Fibroblast of gingiva (primary cell): ENCODE measurements at regions not wholly inside any gene's neighbourhood (a gene's known extent, or its start where the extent isn't known, plus 50 kb on each side); places are given as distances from the start of the nearest gene placed in this dataset.

ENCODE experiments used
- DNase-seq: peaks from one replicate; pipeline ENCODE4 v3.0.0-alpha.2; 2011; ENCODE audit warnings: low read depth

DNA sequence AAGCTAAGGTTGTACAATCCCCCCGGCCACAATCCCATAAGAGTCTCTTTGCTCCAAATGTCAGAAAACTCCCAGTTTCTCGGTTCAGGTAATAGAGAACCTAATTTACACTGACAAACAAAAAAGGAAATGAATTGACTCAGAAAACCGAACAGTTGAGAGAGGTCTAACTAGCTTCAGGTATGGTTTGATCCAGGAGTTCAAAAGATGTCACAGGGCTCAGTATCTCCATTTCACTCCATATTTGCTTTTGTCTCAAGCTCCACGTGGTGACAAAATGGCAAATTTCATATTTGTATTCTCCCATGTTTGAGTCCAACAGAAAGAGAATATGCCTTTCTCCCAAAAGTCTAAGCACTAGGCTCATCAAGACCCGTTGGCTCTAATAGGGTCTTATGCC, 117.4 kb downstream of the AXIN2 start:
- no peak for DNase-seq

- no peak for DNase-seq
Measured at GRCh38 chr17:65442691-65443090, 118.8 kb downstream of the AXIN2 start.

DNA sequence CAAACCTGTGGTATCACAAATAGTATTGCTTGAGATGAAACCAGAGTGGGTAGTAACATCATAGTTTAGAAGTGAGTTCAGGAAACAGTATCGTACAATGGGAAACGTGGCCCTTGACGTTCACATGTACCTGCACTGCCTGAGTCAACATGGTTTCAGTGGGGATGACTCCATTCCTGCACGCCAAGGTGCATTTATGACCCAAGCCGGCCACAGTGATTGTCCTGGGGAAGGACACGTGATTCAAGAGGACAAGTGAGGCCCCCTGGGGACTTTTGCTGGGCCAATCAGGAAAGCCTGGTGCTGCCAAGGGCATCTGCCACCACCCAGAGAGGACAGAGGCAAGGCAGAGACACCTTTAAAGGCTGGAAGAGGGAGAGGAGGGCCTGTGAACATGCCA, 119.2 kb downstream of the AXIN2 start:
- no peak for DNase-seq

- DNase-seq = no peak
Measured at GRCh38 chr17:65441053-65441605, 120.3 kb downstream of the AXIN2 start.

DNA sequence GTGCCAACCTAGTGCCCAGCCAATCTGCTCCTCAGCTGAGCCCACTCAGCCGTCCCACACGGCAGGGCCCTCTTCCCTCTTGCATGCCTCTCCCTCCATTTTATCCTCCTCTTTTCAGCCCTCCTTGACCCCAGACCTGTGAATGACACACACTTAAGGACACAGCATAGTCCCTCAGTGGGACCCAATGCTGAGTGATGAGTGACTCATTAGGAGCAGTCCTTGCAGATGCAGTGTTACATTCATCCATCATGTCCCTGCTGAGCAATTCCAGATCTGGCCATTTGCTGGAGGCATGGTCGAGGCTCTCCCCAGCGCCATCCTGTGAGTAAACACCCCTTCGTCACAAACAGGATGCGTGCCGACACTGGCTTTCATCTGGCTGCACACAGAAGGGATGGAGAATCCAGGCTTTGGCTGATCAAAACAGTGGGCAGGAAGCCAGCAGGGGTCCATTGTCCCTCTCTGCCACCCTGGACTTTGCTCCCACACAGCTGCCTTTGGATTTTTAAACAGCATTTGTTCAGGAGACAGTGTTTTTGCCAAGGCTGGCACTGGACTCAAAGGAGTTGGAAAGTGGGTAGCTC, 122.6 kb downstream of the AXIN2 start:
- no peak for DNase-seq

GRCh38 chr17:65438173-65438572, 123.3 kb downstream of the AXIN2 start:
- no peak for DNase-seq

GRCh38 chr17:65436871-65437270, 124.6 kb downstream of the AXIN2 start:
- no peak for DNase-seq

- no peak for DNase-seq
Measured at GRCh38 chr17:65434878-65435277, 126.6 kb downstream of the AXIN2 start.

GRCh38 chr17:65434251-65434650, 127.2 kb downstream of the AXIN2 start:
- DNase-seq = no peak

GRCh38 chr17:65433592-65433991, 127.9 kb downstream of the AXIN2 start:
- no peak for DNase-seq

- DNase-seq = no peak
Measured at GRCh38 chr17:65433157-65433556, 128.3 kb downstream of the AXIN2 start.

DNA sequence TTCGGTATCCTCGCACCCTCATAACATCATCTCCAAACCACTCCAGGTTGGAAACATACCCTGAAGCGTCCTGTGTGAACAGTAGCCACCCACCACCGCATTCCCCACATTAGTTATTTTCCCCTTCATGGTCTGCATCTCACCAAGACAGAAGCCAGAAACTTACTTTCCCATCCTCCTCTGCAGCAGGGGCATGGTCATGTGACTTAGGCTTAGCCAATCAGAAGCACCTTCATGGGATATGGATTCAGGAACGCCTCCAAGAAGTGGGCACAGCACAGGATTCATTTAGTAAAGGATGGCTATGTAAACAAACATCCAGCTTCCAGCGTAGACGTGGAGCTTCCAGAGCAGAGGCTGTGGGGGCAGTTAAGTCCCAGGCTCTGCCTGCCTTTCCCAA, 130.3 kb downstream of the AXIN2 start:
- DNase-seq = no peak

DNA sequence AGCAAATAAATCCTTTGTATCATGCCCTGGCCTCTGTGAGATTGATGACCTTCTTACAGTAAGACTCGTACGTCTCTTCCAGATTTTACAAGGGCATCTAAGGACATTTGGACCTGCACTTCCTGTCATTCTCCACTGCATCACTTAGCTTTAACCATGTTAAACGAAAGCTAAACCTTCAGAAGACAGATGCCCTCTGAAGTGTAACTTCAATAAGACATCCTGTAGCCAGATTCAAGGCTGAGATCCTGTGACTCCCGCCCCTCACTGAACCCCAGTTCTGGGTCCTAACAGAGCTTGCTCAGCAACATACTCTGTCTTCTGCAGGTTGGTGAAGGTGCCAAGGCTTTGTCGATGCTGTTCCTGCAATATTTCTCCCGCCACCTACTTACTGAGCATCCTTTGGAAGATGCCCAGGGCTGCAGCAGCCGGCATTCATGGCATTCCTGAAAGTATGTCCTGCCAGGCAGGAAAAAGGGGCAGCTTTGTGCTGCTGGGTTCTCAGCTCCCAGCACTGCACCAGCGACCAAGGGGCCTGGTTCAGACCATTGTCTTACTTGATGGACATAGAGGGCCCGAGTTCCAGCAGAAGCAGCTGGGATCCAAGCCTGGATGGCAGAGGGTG, 131.1 kb downstream of the AXIN2 start:
- no peak for DNase-seq

DNA sequence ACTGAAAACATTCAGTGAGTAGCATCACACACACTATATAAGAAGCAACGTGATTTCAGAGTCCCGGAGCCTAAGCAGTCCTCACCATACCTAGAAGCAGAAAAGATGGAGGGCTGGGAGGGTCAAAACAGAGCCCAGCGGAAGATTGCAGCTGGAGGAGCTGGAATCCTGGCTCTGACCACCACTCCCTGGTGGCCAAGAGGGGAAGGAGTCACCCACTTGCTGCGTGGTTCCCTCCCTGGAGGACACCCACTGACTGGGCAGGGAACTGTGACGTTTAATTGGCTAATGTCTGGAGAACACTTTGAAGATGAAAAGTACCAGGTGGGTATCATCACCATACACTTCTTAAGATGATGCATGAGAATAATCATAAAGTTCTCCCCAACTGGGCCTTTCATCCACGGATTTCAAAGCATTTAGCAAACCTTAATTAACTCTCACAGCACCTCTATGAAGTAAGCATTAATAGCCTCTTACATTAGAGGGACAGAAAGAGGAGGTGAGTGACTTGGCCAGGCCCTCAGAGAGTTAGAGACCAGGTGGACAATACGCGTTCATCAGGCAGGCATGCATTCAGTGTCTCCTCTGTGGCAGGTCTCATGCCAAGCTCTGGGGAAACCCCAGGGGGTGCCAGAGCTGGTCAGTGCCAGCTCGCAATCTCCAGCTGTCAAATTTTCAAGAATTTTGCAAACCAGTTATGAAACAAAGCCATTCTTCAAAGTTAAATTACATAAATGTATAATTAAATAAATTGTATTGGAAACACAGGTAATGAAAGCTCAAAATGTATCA, 137.9 kb downstream of the AXIN2 start:
- DNase-seq = no peak

GRCh38 chr17:65418622-65419021, 142.8 kb downstream of the AXIN2 start:
- no peak for DNase-seq

DNA sequence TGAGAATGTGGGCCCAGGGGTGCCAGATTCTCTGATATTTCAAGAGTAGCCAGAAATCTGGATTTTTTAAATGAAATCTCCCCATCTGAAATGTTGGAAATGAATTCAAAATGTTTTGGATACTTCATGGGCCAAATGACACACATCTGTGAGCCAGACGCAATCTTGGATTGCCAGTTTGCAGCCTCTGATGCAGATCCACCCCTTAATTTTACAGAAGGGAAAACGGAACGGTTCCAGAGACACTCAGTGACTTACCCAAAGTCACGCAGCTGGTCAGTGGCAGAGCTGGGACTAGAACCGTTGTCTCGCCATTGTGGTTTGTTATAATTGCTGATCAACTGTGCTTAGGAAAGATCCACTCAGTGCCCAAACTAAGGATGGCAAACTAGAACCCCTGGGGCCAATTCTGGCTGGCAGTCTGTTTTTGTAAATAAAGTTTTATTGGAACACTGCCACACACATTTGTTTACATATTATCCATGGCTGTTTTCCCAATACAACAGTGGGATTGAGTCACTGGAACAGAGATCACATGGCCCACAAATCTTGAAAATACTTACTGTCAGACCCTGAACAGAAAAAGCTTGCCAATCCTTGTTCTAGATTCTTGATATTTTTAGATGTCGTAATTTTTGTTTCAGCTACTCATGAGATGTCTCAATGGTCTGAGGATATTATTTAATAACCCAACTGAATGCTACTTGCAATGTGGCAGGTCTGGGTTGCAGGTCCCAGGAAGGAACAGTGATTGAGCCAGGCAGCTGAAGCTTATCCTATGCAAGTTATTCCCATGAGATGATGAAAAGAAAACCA, 143.8 kb downstream of the AXIN2 start:
- peak; percentile 88 for DNase-seq

GRCh38 chr17:65415991-65416390, 145.5 kb downstream of the AXIN2 start:
- no peak for DNase-seq

- no peak for DNase-seq
Measured at GRCh38 chr17:65413390-65413789, 148.1 kb downstream of the AXIN2 start.

DNA sequence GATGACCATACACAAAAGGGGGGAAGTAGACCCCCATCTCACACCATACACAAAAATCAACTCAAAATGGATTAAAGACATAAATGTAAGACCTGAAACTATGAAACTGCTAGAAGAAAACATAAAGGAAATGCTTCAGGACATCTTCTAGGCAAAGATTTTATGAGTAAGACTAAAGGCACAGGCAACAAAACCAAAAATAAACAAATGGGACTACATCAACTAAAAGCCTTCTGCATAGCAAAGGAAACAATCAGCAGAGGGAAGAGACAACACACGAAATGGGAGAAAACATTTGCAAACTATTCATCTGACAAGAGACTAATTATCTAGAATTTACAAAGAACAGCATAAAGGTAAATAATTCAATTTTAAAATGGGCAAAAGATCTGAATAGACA, 152.1 kb downstream of the AXIN2 start:
- DNase-seq = peak; percentile 9

- no peak for DNase-seq
Measured at GRCh38 chr17:65408050-65408449, 153.4 kb downstream of the AXIN2 start.

DNA sequence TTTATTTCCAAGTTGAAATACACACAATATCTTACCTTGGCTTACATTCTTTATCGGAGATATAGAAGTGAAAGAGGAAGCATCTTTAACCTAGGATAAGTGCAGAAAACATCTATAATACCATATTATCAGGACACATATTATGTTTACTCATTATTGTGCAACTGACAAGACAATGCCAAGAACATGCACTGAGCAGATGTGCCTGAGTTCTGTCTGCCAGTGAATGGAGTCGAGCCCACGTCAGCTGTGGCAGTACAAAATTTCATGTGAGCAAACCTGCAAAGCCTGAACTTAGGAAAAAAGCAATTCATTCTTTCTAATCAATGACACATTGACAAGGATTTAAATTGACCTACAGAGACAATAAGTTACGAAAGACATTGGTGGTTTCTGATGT, 154.4 kb downstream of the AXIN2 start:
- peak; percentile 73 for DNase-seq

- no peak for DNase-seq
Measured at GRCh38 chr17:65406552-65406951, 154.9 kb downstream of the AXIN2 start.
